HG03066 (cell line): ENCODE measurements at regions not wholly inside any gene's neighbourhood (a gene's known extent, or its start where the extent isn't known, plus 50 kb on each side); places are given as distances from the start of the nearest gene placed in this dataset.

Experiments
- ATAC-seq: cut with Tn5 transposase; IDR thresholded peaks from one replicate; pipeline ENCODE4 v1.9.1; 2021; ENCODE audit warnings: low read depth; ENCODE audit not compliant: unreplicated experiment

- no peak for ATAC-seq
Measured at GRCh38 chr16:79498928-79499327, 101.6 kb downstream of the MAF start.

GRCh38 chr16:79497606-79498350 lies 102.8 kb downstream of the MAF start:
- ATAC-seq, result no peak

GRCh38 chr16:79493911-79494310 lies 106.6 kb downstream of the MAF start:
- ATAC-seq, result no peak

- no peak for ATAC-seq
Measured at GRCh38 chr16:79492036-79492435, 108.5 kb downstream of the MAF start.

- no peak for ATAC-seq
Measured at GRCh38 chr16:79485020-79485419, 115.5 kb downstream of the MAF start.

- no peak for ATAC-seq
Measured at GRCh38 chr16:79484237-79484636, 116.3 kb downstream of the MAF start.

- no peak for ATAC-seq
Measured at GRCh38 chr16:79483336-79483735, 117.2 kb downstream of the MAF start.

- ATAC-seq, result no peak
Measured at GRCh38 chr16:79482011-79482410, 118.5 kb downstream of the MAF start.

GRCh38 chr16:79480929-79481328 lies 119.6 kb downstream of the MAF start:
- ATAC-seq, result no peak

GRCh38 chr16:79480056-79480455 lies 120.5 kb downstream of the MAF start:
- ATAC-seq, result no peak

GRCh38 chr16:79476580-79476979 lies 124.0 kb downstream of the MAF start:
- ATAC-seq, result no peak

- ATAC-seq, result no peak
Measured at GRCh38 chr16:79475841-79476240, 124.7 kb downstream of the MAF start.

- ATAC-seq, result no peak
Measured at GRCh38 chr16:79473456-79473855, 127.1 kb downstream of the MAF start.

- ATAC-seq, result no peak
Measured at GRCh38 chr16:79472426-79472825, 128.1 kb downstream of the MAF start.

- no peak for ATAC-seq
Measured at GRCh38 chr16:79469999-79470398, 130.5 kb downstream of the MAF start.

GRCh38 chr16:79468631-79469030 lies 131.9 kb downstream of the MAF start:
- ATAC-seq, result no peak

- no peak for ATAC-seq
Measured at GRCh38 chr16:79468121-79468552, 132.4 kb downstream of the MAF start.

- no peak for ATAC-seq
Measured at GRCh38 chr16:79466111-79466510, 134.4 kb downstream of the MAF start.

GRCh38 chr16:79463841-79464240 lies 136.7 kb downstream of the MAF start:
- ATAC-seq, result no peak

GRCh38 chr16:79456036-79456435 lies 144.5 kb downstream of the MAF start:
- no peak for ATAC-seq

- ATAC-seq, result no peak
Measured at GRCh38 chr16:79452671-79453070, 147.9 kb downstream of the MAF start.

- ATAC-seq, result peak; percentile 58
Measured at GRCh38 chr16:79451196-79451816, 149.2 kb downstream of the MAF start.
